HuH-7.5 (cell line): ENCODE measurements at regions not wholly inside any gene's neighbourhood (a gene's known extent, or its start where the extent isn't known, plus 50 kb on each side); places are given as distances from the start of the nearest gene placed in this dataset.
"Not testable (repeated sequence)": the region's sequence is repeated elsewhere in the genome, so short reads cannot be mapped to it uniquely, and the experiment has no call there.

ENCODE experiments used
- DNase-seq: peaks from one replicate; pipeline ENCODE4 v3.0.0; 2011; ENCODE audit warnings: low spot score

- no peak for DNase-seq
Observed at GRCh38 chr17:37828651-37829124, 83.8 kb upstream of the HNF1B start.

- DNase-seq: no peak
Observed at GRCh38 chr17:37827905-37828650, 83.2 kb upstream of the HNF1B start.

- no peak for DNase-seq
Observed at GRCh38 chr17:37826497-37827430, 81.9 kb upstream of the HNF1B start.

- no peak for DNase-seq
Observed at GRCh38 chr17:37825851-37826250, 81.0 kb upstream of the HNF1B start.

GRCh38 chr17:37824534-37825485, 80.0 kb upstream of the HNF1B start:
- no peak for DNase-seq

GRCh38 chr17:37823996-37824395, 79.1 kb upstream of the HNF1B start:
- DNase-seq: no peak

GRCh38 chr17:37820995-37821713, 76.3 kb upstream of the HNF1B start:
- DNase-seq: no peak

- DNase-seq: no peak
Observed at GRCh38 chr17:37820313-37820994, 75.6 kb upstream of the HNF1B start.

- no peak for DNase-seq
Observed at GRCh38 chr17:37818689-37819088, 73.8 kb upstream of the HNF1B start.

- no peak for DNase-seq
Observed at GRCh38 chr17:37816950-37817349, 72.1 kb upstream of the HNF1B start.

- no peak for DNase-seq
Observed at GRCh38 chr17:37815536-37815935, 70.7 kb upstream of the HNF1B start.

- DNase-seq: no peak
Observed at GRCh38 chr17:37813751-37814150, 68.9 kb upstream of the HNF1B start.

- not testable (repeated sequence) for DNase-seq
Observed at GRCh38 chr17:37808846-37809245, 64.0 kb upstream of the HNF1B start.

- no peak for DNase-seq
Observed at GRCh38 chr17:37802712-37803416, 58.0 kb upstream of the HNF1B start.

GRCh38 chr17:37802061-37802595, 57.3 kb upstream of the HNF1B start:
- DNase-seq: no peak

- no peak for DNase-seq
Observed at GRCh38 chr17:37801171-37801570, 56.3 kb upstream of the HNF1B start.

- no peak for DNase-seq
Observed at GRCh38 chr17:37797206-37797605, 52.3 kb upstream of the HNF1B start.

GRCh38 chr17:37796076-37796475, 51.2 kb upstream of the HNF1B start:
- DNase-seq: no peak
